ENCODE measurements at regions not wholly inside any gene's neighbourhood (a gene's known extent, or its start where the extent isn't known, plus 50 kb on each side); places are given as distances from the start of the nearest gene placed in this dataset.
A peak's percentile ranks its signal among the peaks of the same experiment; 100 is the strongest.

DNA sequence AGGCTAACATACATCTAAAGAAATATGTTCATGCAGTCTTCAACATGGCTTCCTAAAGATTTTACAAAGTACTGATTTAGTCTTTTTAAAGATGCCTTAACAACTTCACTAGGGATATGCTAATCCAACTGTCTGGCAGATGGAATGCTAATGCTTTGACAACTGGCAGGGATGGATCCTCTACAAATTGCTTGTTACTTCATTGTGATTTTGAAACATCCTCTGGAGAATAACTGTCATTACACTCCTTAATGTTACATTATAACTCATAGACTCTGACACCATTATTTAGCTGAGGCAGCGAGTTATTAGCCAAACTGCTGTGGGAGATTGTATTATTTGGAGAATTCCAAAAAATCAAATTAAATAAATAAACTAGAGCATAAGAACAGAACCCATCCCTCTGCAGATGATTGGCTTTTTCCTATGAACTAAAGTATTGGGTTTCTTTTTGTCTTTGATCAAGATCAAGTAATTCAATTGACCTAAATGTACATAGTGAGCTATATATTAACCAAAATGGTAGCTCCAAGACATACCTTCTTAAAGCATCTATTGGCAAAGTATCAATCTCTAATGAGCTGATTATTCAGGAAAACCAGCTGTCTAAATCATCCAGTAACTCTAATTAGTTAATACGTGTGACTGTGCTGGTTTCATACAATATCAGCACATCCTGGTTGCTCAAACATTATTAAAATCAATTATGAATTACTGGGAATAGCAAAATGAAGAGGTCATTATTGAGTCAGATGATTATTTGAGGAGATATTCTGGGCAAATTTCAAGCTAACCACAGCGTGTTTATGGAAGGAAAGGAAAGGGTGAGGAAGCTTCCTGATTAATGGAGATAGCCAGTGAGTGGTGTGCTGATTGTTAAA, 321.3 kb upstream of the TFPI start:
- Histone ChIP-seq H3K9ac (ENCODE audit: low read length) (no peak overlapping the region), H2AK5ac (ENCODE audit: low read length, severe bottlenecking) (no peak overlapping the region), H2BK120ac (ENCODE audit: low read depth, low read length) (no peak overlapping the region), H3K27ac (ENCODE audit: low read length, poor library complexity, severe bottlenecking) (no peak overlapping the region), H3K4me1 (ENCODE audit: control insufficient read depth, insufficient read depth, low read depth, low read length) (no peaks in the 10 kb centered on the region), H3K4me3 (ENCODE audit: insufficient read depth in 1 of 2, low read depth in 1 of 2, low read length in 2 of 2) (no peak overlapping the region), H3K18ac (ENCODE audit: low read depth in 1 of 2, low read length in 2 of 2) (no peak overlapping the region), H4K91ac (ENCODE audit: low read length) (no peak overlapping the region), H3K36me3 (ENCODE audit: control insufficient read depth in 1 of 2, insufficient read depth in 2 of 2, low read depth in 1 of 2, low read length in 2 of 2) (no peaks in the 10 kb centered on the region), H2BK15ac (ENCODE audit: low read depth, poor library complexity, severe bottlenecking) (no peak overlapping the region), H2AFZ (ENCODE audit: low read depth, low read length) (no peak overlapping the region), H3K23ac (ENCODE audit: low read length in 2 of 2) (no peak overlapping the region), H3K14ac (ENCODE audit: low read length in 2 of 2) (no peak overlapping the region), H2BK5ac (ENCODE audit: low read depth, low read length, poor library complexity, severe bottlenecking) (no peak overlapping the region), H3K4me2 (ENCODE audit: low read length, poor library complexity, severe bottlenecking) (no peak overlapping the region), H3K4ac (ENCODE audit: low read depth in 1 of 2, low read length in 2 of 2) (no peak overlapping the region), H3K79me1 (replicated peaks; ENCODE audit: low read length, poor library complexity, severe bottlenecking) (no peaks in the 10 kb centered on the region), H3K9me3 (ENCODE audit: control insufficient read depth, low read length) (no peaks in the 10 kb centered on the region), H3K27me3 (ENCODE audit: control insufficient read depth in 1 of 2, insufficient read depth in 1 of 2, low read length in 2 of 2) (no peaks in the 10 kb centered on the region), H4K8ac (ENCODE audit: low read length) (no peak overlapping the region), H2BK12ac (ENCODE audit: low read length in 2 of 2) (no peak overlapping the region)
- WGBS, result 91% methylated on average over 1 of the region's 3 CpGs
- peak; percentile 48 for DNase-seq

DNA sequence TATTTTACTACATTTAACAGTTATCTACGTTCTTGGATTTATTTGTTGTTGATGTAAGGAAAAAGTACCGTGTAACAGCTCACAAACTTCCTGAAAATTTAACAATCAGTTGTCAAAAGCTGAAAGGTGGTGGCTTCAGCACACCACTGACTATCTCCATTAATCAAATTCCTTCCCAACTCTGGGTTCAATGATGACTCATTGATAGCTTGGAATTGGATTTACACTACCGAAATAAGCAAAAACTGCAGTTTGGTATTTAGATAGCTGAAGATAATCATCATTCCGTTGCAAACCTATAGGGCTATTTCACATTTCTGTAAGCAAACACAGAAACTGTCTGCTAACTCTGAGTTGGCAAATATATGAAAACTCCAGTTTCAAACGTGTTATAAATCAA, 322.3 kb upstream of the TFPI start:
- no peak overlapping the region for H3K4me2 ChIP-seq (ENCODE audit: low read length, poor library complexity, severe bottlenecking)
- WGBS, result 80% methylated on average over 1 of the region's 5 CpGs
- no peak overlapping the region for H3K23ac ChIP-seq (ENCODE audit: low read length in 2 of 2)
- H2BK15ac ChIP-seq (ENCODE audit: low read depth, poor library complexity, severe bottlenecking), result no peak overlapping the region
- H3K4me3 ChIP-seq (ENCODE audit: insufficient read depth in 1 of 2, low read depth in 1 of 2, low read length in 2 of 2), result no peak overlapping the region
- no peaks in the 10 kb centered on the region for H3K4me1 ChIP-seq (ENCODE audit: control insufficient read depth, insufficient read depth, low read depth, low read length)
- no peaks in the 10 kb centered on the region for H3K27me3 ChIP-seq (ENCODE audit: control insufficient read depth in 1 of 2, insufficient read depth in 1 of 2, low read length in 2 of 2)
- H3K18ac ChIP-seq (ENCODE audit: low read depth in 1 of 2, low read length in 2 of 2), result no peak overlapping the region
- no peak overlapping the region for H4K8ac ChIP-seq (ENCODE audit: low read length)
- no peaks in the 10 kb centered on the region for H3K36me3 ChIP-seq (ENCODE audit: control insufficient read depth in 1 of 2, insufficient read depth in 2 of 2, low read depth in 1 of 2, low read length in 2 of 2)
- no peaks in the 10 kb centered on the region for H3K9me3 ChIP-seq (ENCODE audit: control insufficient read depth, low read length)
- no peak overlapping the region for H2AFZ ChIP-seq (ENCODE audit: low read depth, low read length)
- H3K14ac ChIP-seq (ENCODE audit: low read length in 2 of 2), result no peak overlapping the region
- no peak for DNase-seq
- H2BK12ac ChIP-seq (ENCODE audit: low read length in 2 of 2), result no peak overlapping the region
- no peak overlapping the region for H2AK5ac ChIP-seq (ENCODE audit: low read length, severe bottlenecking)
- H3K9ac ChIP-seq (ENCODE audit: low read length), result no peak overlapping the region
- no peak overlapping the region for H3K4ac ChIP-seq (ENCODE audit: low read depth in 1 of 2, low read length in 2 of 2)
- H2BK120ac ChIP-seq (ENCODE audit: low read depth, low read length), result no peak overlapping the region
- no peak overlapping the region for H3K27ac ChIP-seq (ENCODE audit: low read length, poor library complexity, severe bottlenecking)
- H4K91ac ChIP-seq (ENCODE audit: low read length), result no peak overlapping the region
- no peak overlapping the region for H2BK5ac ChIP-seq (ENCODE audit: low read depth, low read length, poor library complexity, severe bottlenecking)
- H3K79me1 ChIP-seq (replicated peaks; ENCODE audit: low read length, poor library complexity, severe bottlenecking), result no peaks in the 10 kb centered on the region

DNA sequence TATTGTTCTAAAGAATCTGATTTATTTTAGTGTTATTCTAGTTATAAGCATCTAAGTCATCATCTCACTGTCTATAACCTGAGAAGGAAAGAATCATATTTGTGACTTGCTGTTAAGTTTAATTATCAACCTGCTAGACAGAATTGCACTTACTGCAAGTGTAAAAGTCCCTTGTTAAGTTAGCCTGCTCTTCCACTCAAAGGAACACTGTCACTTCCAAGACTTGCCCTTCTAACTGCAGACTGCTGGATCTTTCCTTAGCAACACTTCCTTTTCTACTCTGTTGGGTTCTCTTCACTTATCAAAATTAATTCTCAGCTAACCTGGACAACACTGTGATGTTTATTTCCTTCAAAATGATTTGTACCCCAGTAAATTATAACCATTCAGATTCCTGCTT, 323.2 kb upstream of the TFPI start:
- Histone ChIP-seq H3K27me3 (ENCODE audit: control insufficient read depth in 1 of 2, insufficient read depth in 1 of 2, low read length in 2 of 2) (no peaks in the 10 kb centered on the region), H3K4me3 (ENCODE audit: insufficient read depth in 1 of 2, low read depth in 1 of 2, low read length in 2 of 2) (no peak overlapping the region), H2BK5ac (ENCODE audit: low read depth, low read length, poor library complexity, severe bottlenecking) (no peak overlapping the region), H3K9me3 (ENCODE audit: control insufficient read depth, low read length) (no peaks in the 10 kb centered on the region), H2BK120ac (ENCODE audit: low read depth, low read length) (no peak overlapping the region), H3K23ac (ENCODE audit: low read length in 2 of 2) (no peak overlapping the region), H3K79me1 (replicated peaks; ENCODE audit: low read length, poor library complexity, severe bottlenecking) (no peaks in the 10 kb centered on the region), H3K4ac (ENCODE audit: low read depth in 1 of 2, low read length in 2 of 2) (no peak overlapping the region), H4K91ac (ENCODE audit: low read length) (no peak overlapping the region), H3K4me1 (ENCODE audit: control insufficient read depth, insufficient read depth, low read depth, low read length) (no peaks in the 10 kb centered on the region), H3K4me2 (ENCODE audit: low read length, poor library complexity, severe bottlenecking) (no peak overlapping the region), H2AFZ (ENCODE audit: low read depth, low read length) (no peak overlapping the region), H2BK12ac (ENCODE audit: low read length in 2 of 2) (no peak overlapping the region), H2BK15ac (ENCODE audit: low read depth, poor library complexity, severe bottlenecking) (no peak overlapping the region), H3K36me3 (ENCODE audit: control insufficient read depth in 1 of 2, insufficient read depth in 2 of 2, low read depth in 1 of 2, low read length in 2 of 2) (no peaks in the 10 kb centered on the region), H3K27ac (ENCODE audit: low read length, poor library complexity, severe bottlenecking) (no peak overlapping the region), H3K14ac (ENCODE audit: low read length in 2 of 2) (no peak overlapping the region), H2AK5ac (ENCODE audit: low read length, severe bottlenecking) (no peak overlapping the region), H3K18ac (ENCODE audit: low read depth in 1 of 2, low read length in 2 of 2) (no peak overlapping the region), H4K8ac (ENCODE audit: low read length) (no peak overlapping the region), H3K9ac (ENCODE audit: low read length) (no peak overlapping the region)
- DNase-seq, result no peak

DNA sequence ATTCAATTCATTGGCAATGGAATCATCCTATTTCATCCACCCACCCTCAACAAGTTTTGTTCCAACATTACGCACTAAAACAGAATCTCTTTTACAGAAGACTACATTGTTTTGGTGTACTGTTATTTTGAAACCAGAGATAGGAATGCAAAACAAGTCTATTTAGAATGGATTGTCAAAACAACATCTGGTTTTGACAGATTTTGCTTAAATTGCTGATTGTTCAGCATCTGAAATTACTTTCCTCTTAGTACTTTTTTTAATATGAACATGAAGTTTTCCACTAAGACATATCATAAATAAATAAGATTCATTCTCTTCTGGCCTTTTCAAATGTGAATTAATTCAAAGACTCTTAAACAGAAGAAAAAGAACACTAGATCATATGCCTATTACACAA, 323.9 kb upstream of the TFPI start:
- Histone ChIP-seq H2AFZ (ENCODE audit: low read depth, low read length) (no peak overlapping the region), H2BK120ac (ENCODE audit: low read depth, low read length) (no peak overlapping the region), H3K23ac (ENCODE audit: low read length in 2 of 2) (no peak overlapping the region), H2BK12ac (ENCODE audit: low read length in 2 of 2) (no peak overlapping the region), H3K4me3 (ENCODE audit: insufficient read depth in 1 of 2, low read depth in 1 of 2, low read length in 2 of 2) (no peak overlapping the region), H3K18ac (ENCODE audit: low read depth in 1 of 2, low read length in 2 of 2) (no peak overlapping the region), H4K91ac (ENCODE audit: low read length) (no peak overlapping the region), H4K8ac (ENCODE audit: low read length) (no peak overlapping the region), H3K79me1 (replicated peaks; ENCODE audit: low read length, poor library complexity, severe bottlenecking) (no peaks in the 10 kb centered on the region), H3K27me3 (ENCODE audit: control insufficient read depth in 1 of 2, insufficient read depth in 1 of 2, low read length in 2 of 2) (no peaks in the 10 kb centered on the region), H3K4me2 (ENCODE audit: low read length, poor library complexity, severe bottlenecking) (no peak overlapping the region), H2AK5ac (ENCODE audit: low read length, severe bottlenecking) (no peak overlapping the region), H2BK5ac (ENCODE audit: low read depth, low read length, poor library complexity, severe bottlenecking) (no peak overlapping the region), H2BK15ac (ENCODE audit: low read depth, poor library complexity, severe bottlenecking) (no peak overlapping the region), H3K4ac (ENCODE audit: low read depth in 1 of 2, low read length in 2 of 2) (no peak overlapping the region), H3K9ac (ENCODE audit: low read length) (no peak overlapping the region), H3K27ac (ENCODE audit: low read length, poor library complexity, severe bottlenecking) (no peak overlapping the region), H3K4me1 (ENCODE audit: control insufficient read depth, insufficient read depth, low read depth, low read length) (no peaks in the 10 kb centered on the region), H3K14ac (ENCODE audit: low read length in 2 of 2) (no peak overlapping the region), H3K9me3 (ENCODE audit: control insufficient read depth, low read length) (no peaks in the 10 kb centered on the region), H3K36me3 (ENCODE audit: control insufficient read depth in 1 of 2, insufficient read depth in 2 of 2, low read depth in 1 of 2, low read length in 2 of 2) (no peaks in the 10 kb centered on the region)
- DNase-seq, result no peak
- no CpG with 5 or more reads among the region's 1 CpG for WGBS
